ENCODE measurements at regions not wholly inside any gene's neighbourhood (a gene's known extent, or its start where the extent isn't known, plus 50 kb on each side); places are given as distances from the start of the nearest gene placed in this dataset.

DNA sequence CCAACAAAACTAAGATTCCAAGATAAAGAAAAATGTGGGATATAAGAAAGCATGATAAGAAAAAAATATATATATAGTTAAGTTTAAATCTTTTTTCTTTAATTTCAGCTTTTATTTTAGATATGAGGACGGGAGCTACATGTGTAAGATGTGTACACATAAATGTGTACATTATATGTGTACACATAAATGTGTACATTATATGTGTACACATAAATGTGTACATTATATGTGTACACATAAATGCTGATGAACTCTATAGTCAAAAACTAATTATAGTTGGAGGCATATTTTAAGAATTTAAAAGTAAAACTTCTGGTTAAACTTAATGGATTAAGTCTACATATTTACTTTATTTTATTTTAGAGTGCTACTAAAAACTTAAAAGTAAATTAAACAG, 123.6 kb downstream of the BTG1 start:
- no peak for DNase-seq
- H3K27ac ChIP-seq (ENCODE audit: low read depth in 1 of 2, low read length in 1 of 2) = no peak overlapping the region
- ATAC-seq (ENCODE audit: insufficient read depth, low FRiP score) = no peak
- no peak overlapping the region for H3K9ac ChIP-seq (ENCODE audit: insufficient read depth in 1 of 2, low read length in 2 of 2)
- no peak overlapping the region for H3K4me3 ChIP-seq
- TF ChIP-seq, protein P1, sequence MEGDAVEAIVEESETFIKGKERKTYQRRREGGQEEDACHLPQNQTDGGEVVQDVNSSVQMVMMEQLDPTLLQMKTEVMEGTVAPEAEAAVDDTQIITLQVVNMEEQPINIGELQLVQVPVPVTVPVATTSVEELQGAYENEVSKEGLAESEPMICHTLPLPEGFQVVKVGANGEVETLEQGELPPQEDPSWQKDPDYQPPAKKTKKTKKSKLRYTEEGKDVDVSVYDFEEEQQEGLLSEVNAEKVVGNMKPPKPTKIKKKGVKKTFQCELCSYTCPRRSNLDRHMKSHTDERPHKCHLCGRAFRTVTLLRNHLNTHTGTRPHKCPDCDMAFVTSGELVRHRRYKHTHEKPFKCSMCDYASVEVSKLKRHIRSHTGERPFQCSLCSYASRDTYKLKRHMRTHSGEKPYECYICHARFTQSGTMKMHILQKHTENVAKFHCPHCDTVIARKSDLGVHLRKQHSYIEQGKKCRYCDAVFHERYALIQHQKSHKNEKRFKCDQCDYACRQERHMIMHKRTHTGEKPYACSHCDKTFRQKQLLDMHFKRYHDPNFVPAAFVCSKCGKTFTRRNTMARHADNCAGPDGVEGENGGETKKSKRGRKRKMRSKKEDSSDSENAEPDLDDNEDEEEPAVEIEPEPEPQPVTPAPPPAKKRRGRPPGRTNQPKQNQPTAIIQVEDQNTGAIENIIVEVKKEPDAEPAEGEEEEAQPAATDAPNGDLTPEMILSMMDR (IDR thresholded peaks at IDR 0.05; ENCODE audit: control extremely low read depth, extremely low read depth) = no peak
- 93 to 94% methylated on average over 1 of the region's 1 CpG for WGBS, 2 donors
- no peaks in the 10 kb centered on the region for H3K27me3 ChIP-seq (ENCODE audit: control insufficient read depth in 3 of 3, insufficient read depth in 3 of 3, low read length in 2 of 3)
- H3K9me3 ChIP-seq (ENCODE audit: control insufficient read depth in 4 of 4, insufficient read depth in 3 of 4, low read length in 3 of 4) = no peaks in the 10 kb centered on the region
- peaks cover 0 to 10% (median 4%) of the 10 kb centered on the region in 5 donors for H3K4me1 ChIP-seq (ENCODE audit: control insufficient read depth in 5 of 5, insufficient read depth in 5 of 5, low read length in 5 of 5)
- H3K36me3 ChIP-seq (ENCODE audit: control insufficient read depth in 4 of 4, insufficient read depth in 4 of 4, low read length in 4 of 4) = no peaks in the 10 kb centered on the region

DNA sequence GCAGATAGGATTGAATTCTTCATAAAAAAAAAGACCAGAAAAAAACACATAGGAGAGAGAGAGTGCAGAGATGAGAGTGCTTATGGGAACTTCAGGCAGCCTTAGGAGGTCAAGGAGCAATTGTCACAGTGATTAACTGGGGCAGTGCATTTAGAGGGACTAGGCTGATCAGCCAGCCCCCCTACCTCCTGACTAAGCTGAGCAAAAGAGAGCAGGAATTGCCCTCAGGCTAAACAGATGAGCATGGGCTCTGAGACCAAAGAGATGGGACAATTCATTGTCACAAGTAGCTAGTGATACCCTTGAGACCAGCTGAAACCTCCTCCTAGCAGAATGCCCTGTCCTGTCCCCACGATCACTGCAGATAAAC, 124.0 kb downstream of the BTG1 start:
- ATAC-seq (ENCODE audit: insufficient read depth, low FRiP score) = no peak
- H3K27ac ChIP-seq (ENCODE audit: low read depth in 1 of 2, low read length in 1 of 2) = no peak overlapping the region
- TF ChIP-seq, protein P1 (IDR thresholded peaks at IDR 0.05; ENCODE audit: control extremely low read depth, extremely low read depth) = no peak
- H3K9ac ChIP-seq (ENCODE audit: insufficient read depth in 1 of 2, low read length in 2 of 2) = no peak overlapping the region
- H3K4me1 ChIP-seq (ENCODE audit: control insufficient read depth in 5 of 5, insufficient read depth in 5 of 5, low read length in 5 of 5) = peaks cover 0 to 10% (median 4%) of the 10 kb centered on the region in 5 donors
- 70 to 76% methylated on average over 1 of the region's 1 CpG for WGBS, 2 donors
- H3K36me3 ChIP-seq (ENCODE audit: control insufficient read depth in 4 of 4, insufficient read depth in 4 of 4, low read length in 4 of 4) = no peaks in the 10 kb centered on the region
- DNase-seq = no peak
- no peaks in the 10 kb centered on the region for H3K27me3 ChIP-seq (ENCODE audit: control insufficient read depth in 3 of 3, insufficient read depth in 3 of 3, low read length in 2 of 3)
- H3K4me3 ChIP-seq = no peak overlapping the region
- no peaks in the 10 kb centered on the region for H3K9me3 ChIP-seq (ENCODE audit: control insufficient read depth in 4 of 4, insufficient read depth in 3 of 4, low read length in 3 of 4)

DNA sequence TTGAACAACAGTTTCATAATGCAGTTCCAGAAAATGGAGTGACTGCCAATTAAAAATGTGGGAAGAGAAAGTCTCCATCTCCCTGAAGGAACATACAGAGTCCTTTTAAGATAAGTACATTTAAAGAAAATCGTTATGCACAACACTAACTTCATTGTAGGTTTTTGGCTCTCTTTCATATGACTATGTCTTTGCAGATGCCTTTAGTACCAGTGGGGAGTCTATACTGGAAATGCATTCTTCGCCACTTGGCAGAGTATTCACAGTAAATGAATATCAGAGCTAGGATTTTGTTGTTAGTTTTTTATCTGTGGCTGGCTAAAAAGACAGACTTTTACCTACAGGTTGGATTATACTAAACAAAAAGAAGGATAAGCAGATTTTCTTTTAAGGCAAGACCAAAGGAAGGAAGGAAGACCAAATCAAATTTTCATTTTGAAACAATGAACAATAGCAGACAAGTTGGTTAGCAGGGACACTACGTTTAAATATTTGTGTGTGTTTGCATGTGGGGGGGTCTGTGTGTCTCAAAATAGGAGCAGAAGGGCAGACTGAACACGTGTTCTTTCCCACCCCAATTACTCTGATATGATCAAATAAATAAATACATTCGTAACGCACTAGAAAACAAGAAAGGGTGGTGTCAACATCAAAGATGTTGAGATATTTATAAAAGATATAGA, 124.5 kb downstream of the BTG1 start:
- DNase-seq = no peak
- 49 to 72% methylated on average over 6 of the region's 6 CpGs for WGBS, 2 donors
- no peak for ATAC-seq (ENCODE audit: insufficient read depth, low FRiP score)
- no peak overlapping the region for H3K27ac ChIP-seq (ENCODE audit: low read depth in 1 of 2, low read length in 1 of 2)
- H3K4me1 ChIP-seq (ENCODE audit: control insufficient read depth in 5 of 5, insufficient read depth in 5 of 5, low read length in 5 of 5) = peaks cover 0 to 10% (median 4%) of the 10 kb centered on the region in 5 donors
- no peaks in the 10 kb centered on the region for H3K27me3 ChIP-seq (ENCODE audit: control insufficient read depth in 3 of 3, insufficient read depth in 3 of 3, low read length in 2 of 3)
- TF ChIP-seq, protein P1 (IDR thresholded peaks at IDR 0.05; ENCODE audit: control extremely low read depth, extremely low read depth) = no peak
- H3K9me3 ChIP-seq (ENCODE audit: control insufficient read depth in 4 of 4, insufficient read depth in 3 of 4, low read length in 3 of 4) = no peaks in the 10 kb centered on the region
- H3K36me3 ChIP-seq (ENCODE audit: control insufficient read depth in 4 of 4, insufficient read depth in 4 of 4, low read length in 4 of 4) = no peaks in the 10 kb centered on the region
- no peak overlapping the region for H3K4me3 ChIP-seq
- H3K9ac ChIP-seq (ENCODE audit: insufficient read depth in 1 of 2, low read length in 2 of 2) = no peak overlapping the region
